ENCODE measurements at regions not wholly inside any gene's neighbourhood (a gene's known extent, or its start where the extent isn't known, plus 50 kb on each side); places are given as distances from the start of the nearest gene placed in this dataset.

DNA sequence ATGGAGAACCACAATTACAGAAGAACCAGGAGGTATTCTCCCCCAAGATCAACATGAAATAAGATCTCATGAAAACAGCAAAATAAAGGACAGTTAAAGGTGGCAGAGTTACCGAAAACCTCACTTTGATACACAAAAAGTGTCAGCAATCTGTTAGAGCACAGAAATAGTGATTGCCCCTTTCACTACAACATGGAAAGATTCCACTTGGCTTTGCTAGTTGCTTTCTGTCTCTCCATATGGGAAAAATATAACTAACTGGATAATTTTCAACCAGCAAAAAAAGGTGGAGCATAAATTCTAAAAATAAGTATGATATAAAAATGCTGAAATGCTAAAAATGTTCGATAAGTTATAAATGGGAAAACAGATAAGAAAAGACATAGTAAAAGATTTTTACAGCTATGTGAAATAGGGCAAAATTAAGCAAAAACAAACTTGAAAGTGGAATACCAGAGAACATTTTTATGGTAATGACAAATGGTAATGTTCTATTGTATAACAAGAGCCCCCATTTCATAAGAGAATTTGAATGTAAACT is 90.2 kb downstream of the GPR85 start:
- FAIRE-seq = no peak
- Histone ChIP-seq H3K36me3 (ENCODE audit: control insufficient read depth in 2 of 3, insufficient read depth in 3 of 3, low read length in 3 of 3) (no peaks in the 10 kb centered on the region), H3K9me3 (ENCODE audit: control insufficient read depth in 2 of 3, insufficient read depth in 1 of 3, low read length in 3 of 3) (no peaks in the 10 kb centered on the region), H3K27me3 (ENCODE audit: control insufficient read depth, insufficient read depth, low read length) (no peaks in the 10 kb centered on the region), H3K27ac (ENCODE audit: low read depth in 2 of 2, low read length in 2 of 2) (no peak overlapping the region), H3K4me3 (ENCODE audit: low read length in 3 of 3) (no peak overlapping the region), H3K4me1 (ENCODE audit: control insufficient read depth in 2 of 3, insufficient read depth in 2 of 3, low read depth in 1 of 3, low read length in 3 of 3) (no peaks in the 10 kb centered on the region), H3K9ac (ENCODE audit: low read length in 3 of 3) (no peak overlapping the region)
- DNase-seq = no peak
- TF ChIP-seq, protein P1, sequence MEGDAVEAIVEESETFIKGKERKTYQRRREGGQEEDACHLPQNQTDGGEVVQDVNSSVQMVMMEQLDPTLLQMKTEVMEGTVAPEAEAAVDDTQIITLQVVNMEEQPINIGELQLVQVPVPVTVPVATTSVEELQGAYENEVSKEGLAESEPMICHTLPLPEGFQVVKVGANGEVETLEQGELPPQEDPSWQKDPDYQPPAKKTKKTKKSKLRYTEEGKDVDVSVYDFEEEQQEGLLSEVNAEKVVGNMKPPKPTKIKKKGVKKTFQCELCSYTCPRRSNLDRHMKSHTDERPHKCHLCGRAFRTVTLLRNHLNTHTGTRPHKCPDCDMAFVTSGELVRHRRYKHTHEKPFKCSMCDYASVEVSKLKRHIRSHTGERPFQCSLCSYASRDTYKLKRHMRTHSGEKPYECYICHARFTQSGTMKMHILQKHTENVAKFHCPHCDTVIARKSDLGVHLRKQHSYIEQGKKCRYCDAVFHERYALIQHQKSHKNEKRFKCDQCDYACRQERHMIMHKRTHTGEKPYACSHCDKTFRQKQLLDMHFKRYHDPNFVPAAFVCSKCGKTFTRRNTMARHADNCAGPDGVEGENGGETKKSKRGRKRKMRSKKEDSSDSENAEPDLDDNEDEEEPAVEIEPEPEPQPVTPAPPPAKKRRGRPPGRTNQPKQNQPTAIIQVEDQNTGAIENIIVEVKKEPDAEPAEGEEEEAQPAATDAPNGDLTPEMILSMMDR (IDR thresholded peaks at IDR 0.05; ENCODE audit: borderline replicate concordance, extremely low read depth, insufficient read depth) = no peak
- intact Hi-C loops (cut with DNase I) = no loop called here

DNA sequence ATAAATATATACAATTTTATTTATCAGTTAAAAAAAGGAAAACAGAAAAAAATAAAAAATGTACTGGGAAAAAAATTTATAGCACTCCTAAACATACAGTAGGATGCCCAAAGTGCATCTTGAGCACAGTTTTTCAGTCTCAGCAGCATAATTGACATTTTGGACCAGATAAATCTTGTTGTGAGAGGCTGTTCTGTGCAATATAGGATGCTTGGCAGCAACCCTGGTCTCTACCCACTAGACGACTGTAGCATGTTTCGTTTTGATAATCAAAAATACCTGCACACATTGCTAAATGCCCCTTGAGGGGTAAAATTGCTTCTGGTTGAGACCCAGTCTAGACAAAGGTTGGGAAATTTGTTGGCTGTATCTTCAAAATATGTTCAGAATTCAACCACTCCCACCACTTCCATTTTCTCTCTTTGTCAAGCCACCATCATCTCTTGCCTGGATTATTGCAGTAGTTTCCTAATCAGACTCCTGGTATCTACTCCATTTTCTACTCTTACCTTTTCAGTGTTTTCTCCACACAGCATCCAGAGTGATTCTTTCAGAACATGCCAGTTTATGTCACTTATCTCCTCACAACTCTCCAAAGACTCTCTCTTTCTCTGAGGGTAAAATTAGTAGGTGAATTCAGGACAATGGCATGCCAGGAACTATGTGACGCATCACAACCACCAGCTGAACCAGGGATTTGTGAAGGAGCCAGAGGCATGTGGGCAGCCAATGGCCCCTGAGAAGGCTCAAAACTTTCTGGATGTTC is 91.4 kb downstream of the GPR85 start:
- Histone ChIP-seq H3K9me3 (ENCODE audit: control insufficient read depth in 2 of 3, insufficient read depth in 1 of 3, low read length in 3 of 3) (no peaks in the 10 kb centered on the region), H3K27ac (ENCODE audit: low read depth in 2 of 2, low read length in 2 of 2) (no peak overlapping the region), H3K27me3 (ENCODE audit: control insufficient read depth, insufficient read depth, low read length) (no peaks in the 10 kb centered on the region), H3K9ac (ENCODE audit: low read length in 3 of 3) (no peak overlapping the region), H3K36me3 (ENCODE audit: control insufficient read depth in 2 of 3, insufficient read depth in 3 of 3, low read length in 3 of 3) (no peaks in the 10 kb centered on the region), H3K4me3 (ENCODE audit: low read length in 3 of 3) (no peak overlapping the region), H3K4me1 (ENCODE audit: control insufficient read depth in 2 of 3, insufficient read depth in 2 of 3, low read depth in 1 of 3, low read length in 3 of 3) (no peaks in the 10 kb centered on the region)
- no peak for DNase-seq
- intact Hi-C loops (cut with DNase I) = no loop called here
- no peak for FAIRE-seq
- TF ChIP-seq, protein P1 (IDR thresholded peaks at IDR 0.05; ENCODE audit: borderline replicate concordance, extremely low read depth, insufficient read depth) = no peak

DNA sequence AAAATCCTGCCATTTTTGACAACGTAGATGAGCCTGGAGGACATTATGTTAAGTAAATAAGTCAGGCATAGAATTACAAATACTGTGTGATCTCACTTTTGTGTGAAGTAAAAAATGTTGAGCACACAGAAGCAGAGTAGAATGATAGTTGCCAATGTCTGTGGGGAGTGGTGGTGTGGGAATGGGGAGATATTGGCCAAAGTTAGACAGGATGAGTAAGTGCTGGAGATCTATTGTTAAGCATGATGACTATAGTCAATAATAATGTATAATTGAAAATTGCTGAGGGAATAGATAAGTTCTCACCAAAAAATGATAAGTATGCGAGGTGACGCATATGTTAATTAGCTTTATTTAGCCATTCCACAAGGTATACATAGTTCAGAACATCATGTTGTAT is 92.0 kb downstream of the GPR85 start:
- intact Hi-C loops (cut with DNase I) = no loop called here
- Histone ChIP-seq H3K9ac (ENCODE audit: low read length in 3 of 3) (no peak overlapping the region), H3K36me3 (ENCODE audit: control insufficient read depth in 2 of 3, insufficient read depth in 3 of 3, low read length in 3 of 3) (no peaks in the 10 kb centered on the region), H3K9me3 (ENCODE audit: control insufficient read depth in 2 of 3, insufficient read depth in 1 of 3, low read length in 3 of 3) (no peaks in the 10 kb centered on the region), H3K4me3 (ENCODE audit: low read length in 3 of 3) (no peak overlapping the region), H3K27me3 (ENCODE audit: control insufficient read depth, insufficient read depth, low read length) (no peaks in the 10 kb centered on the region), H3K4me1 (ENCODE audit: control insufficient read depth in 2 of 3, insufficient read depth in 2 of 3, low read depth in 1 of 3, low read length in 3 of 3) (no peaks in the 10 kb centered on the region), H3K27ac (ENCODE audit: low read depth in 2 of 2, low read length in 2 of 2) (no peak overlapping the region)
- FAIRE-seq (no peak), DNase-seq (no peak)
- TF ChIP-seq, protein P1 (IDR thresholded peaks at IDR 0.05; ENCODE audit: borderline replicate concordance, extremely low read depth, insufficient read depth) = no peak

All from kidney (tissue), 13 donors.